ENCODE measurements at regions not wholly inside any gene's neighbourhood (a gene's known extent, or its start where the extent isn't known, plus 50 kb on each side); places are given as distances from the start of the nearest gene placed in this dataset.
"Not testable (repeated sequence)": the region's sequence is repeated elsewhere in the genome, so short reads cannot be mapped to it uniquely, and the experiment has no call there.

GRCh38 chr7:98760201-98760651 is 109.6 kb downstream of the TMEM130 start:
- 40% methylated on average over 5 of the region's 8 CpGs for WGBS (ENCODE audit: insufficient coverage, low coverage, low lambda C conversion rate, missing lambda C conversion rate)
- H3K36me3 ChIP-seq = no peaks in the 10 kb centered on the region
- no peak for DNase-seq

DNA sequence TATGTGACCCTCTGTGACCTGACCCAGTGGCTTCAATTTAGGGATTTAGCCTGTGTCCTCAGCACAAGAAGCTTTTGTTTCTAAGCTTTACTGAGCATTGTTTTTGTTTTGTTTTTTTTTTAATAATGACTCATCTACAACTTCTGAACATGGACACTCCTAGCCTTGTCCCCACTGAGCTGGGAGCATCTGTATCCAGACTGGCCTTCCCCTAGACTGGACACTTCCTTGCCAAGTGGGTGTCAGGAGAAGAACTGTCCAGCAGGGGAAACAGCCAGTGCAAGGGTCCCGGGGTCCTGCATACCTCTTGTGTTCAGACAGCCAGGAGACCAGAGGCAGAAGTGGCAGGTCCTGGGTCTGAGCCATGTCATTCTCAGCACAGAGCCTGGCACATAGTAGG is 108.6 kb downstream of the TMEM130 start:
- no peak overlapping the region for H3K27ac ChIP-seq
- H3K36me3 ChIP-seq = no peaks in the 10 kb centered on the region
- intact Hi-C loops (cut with DNase I) = no loop called here
- no peak for DNase-seq
- no peak overlapping the region for H3K4me3 ChIP-seq
- H3K9me3 ChIP-seq = no peaks in the 10 kb centered on the region
- TF ChIP-seq CTCF (IDR thresholded peaks at IDR 0.05) (no peak), POLR2A (IDR thresholded peaks at IDR 0.05) (no peak)
- ATAC-seq = no peak
- H3K4me1 ChIP-seq = no peaks in the 10 kb centered on the region
- no CpG with 5 or more reads among the region's 1 CpG for WGBS (ENCODE audit: insufficient coverage, low coverage, low lambda C conversion rate, missing lambda C conversion rate)
- H3K27me3 ChIP-seq = no peaks in the 10 kb centered on the region

More at GRCh38 chr7:98760201-98760651, 109.6 kb downstream of the TMEM130 start:
- Histone ChIP-seq H3K4me3 (no peak overlapping the region), H3K27ac (no peak overlapping the region), H3K9me3 (no peaks in the 10 kb centered on the region), H3K4me1 (no peaks in the 10 kb centered on the region), H3K27me3 (no peaks in the 10 kb centered on the region)
- intact Hi-C loops (cut with DNase I) = no loop called here
- no peak for TF ChIP-seq POLR2A (IDR thresholded peaks at IDR 0.05)
- no peak for TF ChIP-seq CTCF (IDR thresholded peaks at IDR 0.05)
- no peak for ATAC-seq

- Histone ChIP-seq H3K4me3 (no peak overlapping the region), H3K9me3 (no peaks in the 10 kb centered on the region), H3K27ac (no peak overlapping the region), H3K27me3 (no peaks in the 10 kb centered on the region), H3K4me1 (no peaks in the 10 kb centered on the region), H3K36me3 (no peaks in the 10 kb centered on the region)
- TF ChIP-seq CTCF (IDR thresholded peaks at IDR 0.05) (no peak), POLR2A (IDR thresholded peaks at IDR 0.05) (no peak)
- intact Hi-C loops (cut with DNase I) = no loop called here
- ATAC-seq (no peak), DNase-seq (no peak)
- WGBS (ENCODE audit: insufficient coverage, low coverage, low lambda C conversion rate, missing lambda C conversion rate) = 50% methylated on average over 1 of the region's 4 CpGs
Observed at GRCh38 chr7:98762620-98763019, 107.2 kb downstream of the TMEM130 start.

DNA sequence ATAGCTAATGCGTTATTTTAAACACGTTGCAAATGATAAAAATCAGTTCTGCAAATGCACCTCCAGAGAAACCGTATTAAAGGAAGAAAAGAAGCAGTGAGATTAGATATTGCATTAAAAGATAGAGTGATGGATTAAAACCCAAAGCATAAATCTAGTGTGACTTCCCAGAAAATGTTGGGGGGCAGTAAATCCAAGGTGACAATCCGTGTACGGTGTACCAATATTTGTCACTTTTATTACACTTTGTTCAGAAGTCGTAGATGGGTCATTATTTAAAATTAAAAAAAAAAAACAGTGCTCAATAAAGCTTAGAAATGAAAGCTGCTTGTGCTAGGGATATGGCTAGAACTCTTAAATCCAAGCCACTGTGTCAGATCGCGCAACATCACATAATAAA is 106.4 kb downstream of the TMEM130 start:
- Histone ChIP-seq H3K36me3 (no peaks in the 10 kb centered on the region), H3K27ac (no peak overlapping the region), H3K4me3 (no peak overlapping the region), H3K9me3 (no peaks in the 10 kb centered on the region), H3K27me3 (no peaks in the 10 kb centered on the region), H3K4me1 (no peaks in the 10 kb centered on the region)
- intact Hi-C loops (cut with DNase I) = no loop called here
- 51% methylated on average over 8 of the region's 8 CpGs for WGBS (ENCODE audit: insufficient coverage, low coverage, low lambda C conversion rate, missing lambda C conversion rate)
- TF ChIP-seq CTCF (IDR thresholded peaks at IDR 0.05) (no peak), POLR2A (IDR thresholded peaks at IDR 0.05) (no peak)
- no peak for DNase-seq
- ATAC-seq = no peak

DNA sequence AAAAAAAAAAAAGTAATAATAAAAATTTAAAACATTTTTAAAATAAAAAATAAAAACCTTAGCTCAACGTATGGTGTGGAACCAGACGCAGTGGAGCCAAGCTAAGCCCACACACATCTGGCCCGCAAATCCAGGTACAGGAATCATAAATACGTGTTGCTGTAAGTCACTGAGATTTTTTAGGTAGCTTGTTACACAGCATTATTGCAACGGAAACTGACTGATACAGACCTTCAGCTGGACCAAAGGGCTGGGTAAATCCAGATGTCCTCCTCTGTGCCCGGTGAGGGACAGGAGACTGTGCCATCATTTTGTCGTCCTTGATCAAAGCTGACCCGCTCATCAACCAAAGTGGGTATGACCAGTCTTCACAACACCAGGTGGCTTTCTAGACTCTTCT is 104.9 kb downstream of the TMEM130 start:
- intact Hi-C loops (cut with DNase I) = no loop called here
- TF ChIP-seq POLR2A (IDR thresholded peaks at IDR 0.05) (no peak), CTCF (IDR thresholded peaks at IDR 0.05) (no peak)
- Histone ChIP-seq H3K9me3 (no peaks in the 10 kb centered on the region), H3K27ac (no peak overlapping the region), H3K27me3 (no peaks in the 10 kb centered on the region), H3K4me1 (no peaks in the 10 kb centered on the region), H3K4me3 (no peak overlapping the region), H3K36me3 (no peaks in the 10 kb centered on the region)
- no peak for ATAC-seq
- WGBS (ENCODE audit: insufficient coverage, low coverage, low lambda C conversion rate, missing lambda C conversion rate) = 61% methylated on average over 4 of the region's 8 CpGs
- DNase-seq = no peak

- WGBS (ENCODE audit: insufficient coverage, low coverage, low lambda C conversion rate, missing lambda C conversion rate) = 63% methylated on average over 5 of the region's 5 CpGs
- ATAC-seq; H3K4me1 ChIP-seq; intact Hi-C loops (cut with DNase I); H3K9me3 ChIP-seq; H3K4me3 ChIP-seq; DNase-seq; H3K27ac ChIP-seq; H3K27me3 ChIP-seq; H3K36me3 ChIP-seq: not testable (repeated sequence)
Observed at GRCh38 chr7:98770085-98770484, 99.7 kb downstream of the TMEM130 start.
